ENCODE measurements at regions not wholly inside any gene's neighbourhood (a gene's known extent, or its start where the extent isn't known, plus 50 kb on each side); places are given as distances from the start of the nearest gene placed in this dataset.

DNA sequence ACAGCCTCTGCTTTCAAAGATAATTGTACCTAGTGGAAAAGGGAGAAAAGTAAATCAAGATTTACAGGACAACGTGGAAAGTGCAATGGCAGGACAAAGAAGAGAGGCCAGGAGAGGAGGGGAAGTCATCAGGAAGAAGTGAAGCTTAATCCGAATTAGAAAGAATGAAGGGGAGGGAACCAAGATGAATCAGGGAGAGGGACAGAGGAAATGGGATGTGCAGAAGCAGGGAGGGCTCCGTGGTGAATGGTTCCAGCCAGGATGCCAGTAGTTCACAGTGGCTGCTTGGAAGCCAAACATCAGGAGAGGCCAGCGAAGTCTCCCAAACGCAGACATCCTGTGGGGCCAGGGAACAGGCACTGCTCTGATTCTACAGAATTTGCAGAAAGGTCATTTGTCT is 144.4 kb downstream of the LIG4 start:
- Histone ChIP-seq H3K9me2 (ENCODE audit: insufficient read depth) (no peaks in the 10 kb centered on the region), H3K9ac (ENCODE audit: low read length) (no peak overlapping the region), H3K4me2 (ENCODE audit: low read length) (no peak overlapping the region), H2AFZ (ENCODE audit: low read depth, low read length, poor library complexity, severe bottlenecking) (no peak overlapping the region), H3K4me3 (replicated peaks in 1 of 2; ENCODE audit: low read depth in 1 of 2, low read length in 2 of 2) (no peak overlapping the region), H3K4me1 (ENCODE audit: control insufficient read depth in 1 of 2, insufficient read depth in 2 of 2, low read length in 2 of 2) (no peaks in the 10 kb centered on the region), H3K27ac (ENCODE audit: low read depth, low read length) (no peak overlapping the region), H3K36me3 (ENCODE audit: control insufficient read depth in 1 of 2, insufficient read depth in 2 of 2, low read length in 2 of 2) (no peaks in the 10 kb centered on the region), H3K9me3 (ENCODE audit: control insufficient read depth in 1 of 2, insufficient read depth in 1 of 2, low read depth in 1 of 2, low read length in 2 of 2) (peaks cover 1 to 7% of the 10 kb centered on the region in 2 experiments; a peak in 2 of 4 replicates), H3K79me2 (ENCODE audit: insufficient read depth, low read length) (no peaks in the 10 kb centered on the region), H4K20me1 (ENCODE audit: insufficient read depth) (no peaks in the 10 kb centered on the region), H3K27me3 (ENCODE audit: insufficient read depth, low read length) (no peaks in the 10 kb centered on the region)
- CTCF ChIA-PET, result no interaction called here
- DNase-seq (ENCODE audit: low read depth, low spot score) (no peak), ATAC-seq (no peak)
- TF ChIP-seq ZFX (IDR thresholded peaks at IDR 0.05) (no peak), CBX3 (IDR thresholded peaks at IDR 0.05; ENCODE audit: low read depth) (no peak), POLR2A (IDR thresholded peaks at IDR 0.05; ENCODE audit: borderline replicate concordance, extremely low read depth, insufficient read depth, insufficient read length) (no peak), JUND (IDR thresholded peaks at IDR 0.05) (no peak), FOSL1 (IDR thresholded peaks at IDR 0.05; ENCODE audit: low read depth) (no peak), SRF (IDR thresholded peaks at IDR 0.05; ENCODE audit: low read depth) (no peak), EGR1 (IDR thresholded peaks at IDR 0.05; ENCODE audit: low read depth) (no peak), CEBPB (IDR thresholded peaks at IDR 0.05; ENCODE audit: low read depth) (no peak), SP1 (IDR thresholded peaks at IDR 0.05; ENCODE audit: low read depth) (no peak), YY1 (IDR thresholded peaks at IDR 0.05; ENCODE audit: extremely low read depth, insufficient replicate concordance, low read depth, low read length) (no peak), TCF7L2 (IDR thresholded peaks at IDR 0.05; ENCODE audit: borderline replicate concordance, extremely low read depth, insufficient read depth, insufficient read length) (no peak), SIN3A (IDR thresholded peaks at IDR 0.05; ENCODE audit: low read depth) (no peak), POLR2AphosphoS5 (IDR thresholded peaks at IDR 0.05; ENCODE audit: low read depth, low read length) (no peak), EZH2phosphoT487 (IDR thresholded peaks at IDR 0.05; ENCODE audit: borderline replicate concordance) (no peak), RAD21 (IDR thresholded peaks at IDR 0.05; ENCODE audit: low read depth) (no peak), ELF1 (IDR thresholded peaks at IDR 0.05; ENCODE audit: borderline replicate concordance, low read depth) (no peak)
- TF ChIP-seq, protein P1, sequence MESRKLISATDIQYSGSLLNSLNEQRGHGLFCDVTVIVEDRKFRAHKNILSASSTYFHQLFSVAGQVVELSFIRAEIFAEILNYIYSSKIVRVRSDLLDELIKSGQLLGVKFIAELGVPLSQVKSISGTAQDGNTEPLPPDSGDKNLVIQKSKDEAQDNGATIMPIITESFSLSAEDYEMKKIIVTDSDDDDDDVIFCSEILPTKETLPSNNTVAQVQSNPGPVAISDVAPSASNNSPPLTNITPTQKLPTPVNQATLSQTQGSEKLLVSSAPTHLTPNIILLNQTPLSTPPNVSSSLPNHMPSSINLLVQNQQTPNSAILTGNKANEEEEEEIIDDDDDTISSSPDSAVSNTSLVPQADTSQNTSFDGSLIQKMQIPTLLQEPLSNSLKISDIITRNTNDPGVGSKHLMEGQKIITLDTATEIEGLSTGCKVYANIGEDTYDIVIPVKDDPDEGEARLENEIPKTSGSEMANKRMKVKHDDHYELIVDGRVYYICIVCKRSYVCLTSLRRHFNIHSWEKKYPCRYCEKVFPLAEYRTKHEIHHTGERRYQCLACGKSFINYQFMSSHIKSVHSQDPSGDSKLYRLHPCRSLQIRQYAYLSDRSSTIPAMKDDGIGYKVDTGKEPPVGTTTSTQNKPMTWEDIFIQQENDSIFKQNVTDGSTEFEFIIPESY (IDR thresholded peaks at IDR 0.05; ENCODE audit: extremely low read depth, insufficient replicate concordance, low read length), result no peak
- TF ChIP-seq, protein P2, sequence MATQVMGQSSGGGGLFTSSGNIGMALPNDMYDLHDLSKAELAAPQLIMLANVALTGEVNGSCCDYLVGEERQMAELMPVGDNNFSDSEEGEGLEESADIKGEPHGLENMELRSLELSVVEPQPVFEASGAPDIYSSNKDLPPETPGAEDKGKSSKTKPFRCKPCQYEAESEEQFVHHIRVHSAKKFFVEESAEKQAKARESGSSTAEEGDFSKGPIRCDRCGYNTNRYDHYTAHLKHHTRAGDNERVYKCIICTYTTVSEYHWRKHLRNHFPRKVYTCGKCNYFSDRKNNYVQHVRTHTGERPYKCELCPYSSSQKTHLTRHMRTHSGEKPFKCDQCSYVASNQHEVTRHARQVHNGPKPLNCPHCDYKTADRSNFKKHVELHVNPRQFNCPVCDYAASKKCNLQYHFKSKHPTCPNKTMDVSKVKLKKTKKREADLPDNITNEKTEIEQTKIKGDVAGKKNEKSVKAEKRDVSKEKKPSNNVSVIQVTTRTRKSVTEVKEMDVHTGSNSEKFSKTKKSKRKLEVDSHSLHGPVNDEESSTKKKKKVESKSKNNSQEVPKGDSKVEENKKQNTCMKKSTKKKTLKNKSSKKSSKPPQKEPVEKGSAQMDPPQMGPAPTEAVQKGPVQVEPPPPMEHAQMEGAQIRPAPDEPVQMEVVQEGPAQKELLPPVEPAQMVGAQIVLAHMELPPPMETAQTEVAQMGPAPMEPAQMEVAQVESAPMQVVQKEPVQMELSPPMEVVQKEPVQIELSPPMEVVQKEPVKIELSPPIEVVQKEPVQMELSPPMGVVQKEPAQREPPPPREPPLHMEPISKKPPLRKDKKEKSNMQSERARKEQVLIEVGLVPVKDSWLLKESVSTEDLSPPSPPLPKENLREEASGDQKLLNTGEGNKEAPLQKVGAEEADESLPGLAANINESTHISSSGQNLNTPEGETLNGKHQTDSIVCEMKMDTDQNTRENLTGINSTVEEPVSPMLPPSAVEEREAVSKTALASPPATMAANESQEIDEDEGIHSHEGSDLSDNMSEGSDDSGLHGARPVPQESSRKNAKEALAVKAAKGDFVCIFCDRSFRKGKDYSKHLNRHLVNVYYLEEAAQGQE (IDR thresholded peaks at IDR 0.05; ENCODE audit: low read depth), result no peak
- TF ChIP-seq, protein P3, sequence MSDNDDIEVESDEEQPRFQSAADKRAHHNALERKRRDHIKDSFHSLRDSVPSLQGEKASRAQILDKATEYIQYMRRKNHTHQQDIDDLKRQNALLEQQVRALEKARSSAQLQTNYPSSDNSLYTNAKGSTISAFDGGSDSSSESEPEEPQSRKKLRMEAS (IDR thresholded peaks at IDR 0.05), result no peak
- intact Hi-C loops (cut with micrococcal nuclease), result no loop called here
- RAD21 ChIA-PET (ENCODE audit: low non-redundant PET in 1 of 2, low total read pairs in 2 of 2, uncharacterized antibody in 2 of 2, unreplicated experiment in 2 of 2), result no interaction called here
- POLR2A ChIA-PET, result no interaction called here
- BruUV-seq (replicated peaks), result no TSS peak
